DND-41 (cell line): ENCODE measurements at regions not wholly inside any gene's neighbourhood (a gene's known extent, or its start where the extent isn't known, plus 50 kb on each side); places are given as distances from the start of the nearest gene placed in this dataset.

Experiments used
- EZH2 ChIP-seq: IDR thresholded peaks from 3 replicates; pipeline ENCODE4 v1.6.1; 2012; ENCODE audit warnings: borderline replicate concordance, low read depth, mild to moderate bottlenecking, moderate library complexity, low read length, inconsistent platforms; ENCODE audit not compliant: severe bottlenecking
- TF ChIP-seq, protein P1 (sequence below): IDR thresholded peaks from 2 replicates; pipeline ENCODE4 v1.5.1; 2012; ENCODE audit warnings: borderline replicate concordance, low read length, moderate library complexity, mild to moderate bottlenecking; ENCODE audit not compliant: poor library complexity, severe bottlenecking; ENCODE audit errors: extremely low read depth

GRCh38 chr2:62297624-62298010, 101.7 kb downstream of the B3GNT2 start:
- TF ChIP-seq, protein P1, sequence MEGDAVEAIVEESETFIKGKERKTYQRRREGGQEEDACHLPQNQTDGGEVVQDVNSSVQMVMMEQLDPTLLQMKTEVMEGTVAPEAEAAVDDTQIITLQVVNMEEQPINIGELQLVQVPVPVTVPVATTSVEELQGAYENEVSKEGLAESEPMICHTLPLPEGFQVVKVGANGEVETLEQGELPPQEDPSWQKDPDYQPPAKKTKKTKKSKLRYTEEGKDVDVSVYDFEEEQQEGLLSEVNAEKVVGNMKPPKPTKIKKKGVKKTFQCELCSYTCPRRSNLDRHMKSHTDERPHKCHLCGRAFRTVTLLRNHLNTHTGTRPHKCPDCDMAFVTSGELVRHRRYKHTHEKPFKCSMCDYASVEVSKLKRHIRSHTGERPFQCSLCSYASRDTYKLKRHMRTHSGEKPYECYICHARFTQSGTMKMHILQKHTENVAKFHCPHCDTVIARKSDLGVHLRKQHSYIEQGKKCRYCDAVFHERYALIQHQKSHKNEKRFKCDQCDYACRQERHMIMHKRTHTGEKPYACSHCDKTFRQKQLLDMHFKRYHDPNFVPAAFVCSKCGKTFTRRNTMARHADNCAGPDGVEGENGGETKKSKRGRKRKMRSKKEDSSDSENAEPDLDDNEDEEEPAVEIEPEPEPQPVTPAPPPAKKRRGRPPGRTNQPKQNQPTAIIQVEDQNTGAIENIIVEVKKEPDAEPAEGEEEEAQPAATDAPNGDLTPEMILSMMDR: no peak
- TF ChIP-seq EZH2: no peak
